ENCODE measurements at regions not wholly inside any gene's neighbourhood (a gene's known extent, or its start where the extent isn't known, plus 50 kb on each side); places are given as distances from the start of the nearest gene placed in this dataset.
"Not testable (repeated sequence)": the region's sequence is repeated elsewhere in the genome, so short reads cannot be mapped to it uniquely, and the experiment has no call there.

DNA sequence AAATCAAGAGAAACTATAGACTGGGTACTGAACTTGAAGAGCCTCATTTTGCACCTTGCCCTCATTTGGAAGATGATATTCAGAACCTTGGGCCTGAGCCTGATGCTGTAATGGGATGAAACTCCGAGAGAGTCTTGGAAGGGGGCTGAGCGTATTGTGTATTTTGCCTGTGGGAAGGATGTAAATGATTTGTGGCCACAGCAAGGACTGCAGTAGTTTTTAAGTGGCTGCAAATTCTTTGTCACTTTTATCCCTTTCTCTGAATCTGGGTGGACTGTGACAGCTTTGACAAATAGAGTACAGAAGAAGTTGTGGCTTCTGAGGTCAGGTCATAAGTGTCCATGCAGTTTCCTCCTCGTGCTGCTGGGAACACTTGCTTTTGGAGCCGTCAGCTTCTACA is 221.2 kb downstream of the ADRA2A start:
- in situ Hi-C loops (cut with MboI; ENCODE audit: low sequenced_read_pairs, unreplicated experiment) = no loop called here
- TF ChIP-seq, protein P1, sequence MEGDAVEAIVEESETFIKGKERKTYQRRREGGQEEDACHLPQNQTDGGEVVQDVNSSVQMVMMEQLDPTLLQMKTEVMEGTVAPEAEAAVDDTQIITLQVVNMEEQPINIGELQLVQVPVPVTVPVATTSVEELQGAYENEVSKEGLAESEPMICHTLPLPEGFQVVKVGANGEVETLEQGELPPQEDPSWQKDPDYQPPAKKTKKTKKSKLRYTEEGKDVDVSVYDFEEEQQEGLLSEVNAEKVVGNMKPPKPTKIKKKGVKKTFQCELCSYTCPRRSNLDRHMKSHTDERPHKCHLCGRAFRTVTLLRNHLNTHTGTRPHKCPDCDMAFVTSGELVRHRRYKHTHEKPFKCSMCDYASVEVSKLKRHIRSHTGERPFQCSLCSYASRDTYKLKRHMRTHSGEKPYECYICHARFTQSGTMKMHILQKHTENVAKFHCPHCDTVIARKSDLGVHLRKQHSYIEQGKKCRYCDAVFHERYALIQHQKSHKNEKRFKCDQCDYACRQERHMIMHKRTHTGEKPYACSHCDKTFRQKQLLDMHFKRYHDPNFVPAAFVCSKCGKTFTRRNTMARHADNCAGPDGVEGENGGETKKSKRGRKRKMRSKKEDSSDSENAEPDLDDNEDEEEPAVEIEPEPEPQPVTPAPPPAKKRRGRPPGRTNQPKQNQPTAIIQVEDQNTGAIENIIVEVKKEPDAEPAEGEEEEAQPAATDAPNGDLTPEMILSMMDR (IDR thresholded peaks at IDR 0.05; ENCODE audit: borderline replicate concordance, control extremely low read depth, extremely low read depth, insufficient read depth, missing control alignments) = no peak
- DNase-seq (ENCODE audit: low spot score) = no peak

GRCh38 chr10:111299037-111299436 is 222.2 kb downstream of the ADRA2A start:
- in situ Hi-C loops (cut with MboI; ENCODE audit: low sequenced_read_pairs, unreplicated experiment) = no loop called here
- TF ChIP-seq, protein P1 (IDR thresholded peaks at IDR 0.05; ENCODE audit: borderline replicate concordance, control extremely low read depth, extremely low read depth, insufficient read depth, missing control alignments) = no peak
- DNase-seq (ENCODE audit: low spot score) = no peak

- DNase-seq (ENCODE audit: low spot score) = no peak
- TF ChIP-seq, protein P1 (IDR thresholded peaks at IDR 0.05; ENCODE audit: borderline replicate concordance, control extremely low read depth, extremely low read depth, insufficient read depth, missing control alignments) = no peak
- in situ Hi-C loops (cut with MboI; ENCODE audit: low sequenced_read_pairs, unreplicated experiment) = no loop called here
These were observed 227.1 kb downstream of the ADRA2A start for GRCh38 chr10:111303887-111304286.

- no peak for DNase-seq (ENCODE audit: low spot score)
- TF ChIP-seq, protein P1 (IDR thresholded peaks at IDR 0.05; ENCODE audit: borderline replicate concordance, control extremely low read depth, extremely low read depth, insufficient read depth, missing control alignments) = no peak
- in situ Hi-C loops (cut with MboI; ENCODE audit: low sequenced_read_pairs, unreplicated experiment) = no loop called here
These were observed 239.9 kb downstream of the ADRA2A start for GRCh38 chr10:111316722-111317212.

DNA sequence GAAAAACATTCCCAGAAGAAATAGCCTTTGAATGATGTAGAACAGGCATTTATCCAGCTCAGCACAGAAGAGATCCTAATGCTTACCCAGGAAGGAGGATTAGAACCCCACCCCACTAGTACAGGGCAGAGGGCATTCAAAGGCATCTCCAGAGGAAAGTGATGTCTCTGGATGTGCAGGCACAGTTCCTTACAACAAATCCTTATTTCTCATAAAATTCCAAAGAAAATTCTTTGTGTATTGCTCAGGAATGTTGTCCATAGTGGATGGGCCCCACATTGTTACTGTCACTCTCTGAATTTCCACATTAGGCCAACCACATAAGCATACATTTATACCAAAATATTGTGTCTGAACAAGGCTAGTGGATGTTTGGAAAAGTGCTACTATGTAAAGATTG is 243.0 kb downstream of the ADRA2A start:
- no peak for DNase-seq (ENCODE audit: low spot score)
- TF ChIP-seq, protein P1 (IDR thresholded peaks at IDR 0.05; ENCODE audit: borderline replicate concordance, control extremely low read depth, extremely low read depth, insufficient read depth, missing control alignments) = no peak
- in situ Hi-C loops (cut with MboI; ENCODE audit: low sequenced_read_pairs, unreplicated experiment) = no loop called here

DNA sequence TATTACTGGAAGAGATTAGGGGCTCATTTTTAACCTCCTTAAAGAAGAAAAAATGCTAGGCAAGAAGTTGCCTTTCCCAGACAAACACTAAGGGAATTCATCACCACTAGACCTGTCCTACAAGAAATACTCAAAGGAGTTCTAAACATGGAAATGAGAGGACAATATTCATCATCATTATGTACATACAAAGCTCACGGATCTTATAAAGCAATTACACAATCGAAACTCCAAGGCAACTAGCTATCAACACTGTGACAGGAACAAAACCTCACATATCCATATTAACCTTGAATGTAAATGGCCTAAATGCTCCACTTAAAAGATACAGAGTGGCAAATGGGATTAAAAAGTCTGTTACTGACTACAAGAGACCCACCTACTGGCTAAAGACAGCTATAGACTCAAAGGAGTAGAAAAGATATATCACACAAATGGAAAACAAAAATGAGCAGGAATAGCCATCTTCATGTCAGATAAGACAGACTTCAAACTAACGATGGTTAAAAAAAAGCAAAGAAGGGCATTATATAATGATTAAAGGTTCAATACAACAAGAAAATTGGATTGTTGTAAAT is 246.6 kb downstream of the ADRA2A start:
- in situ Hi-C loops (cut with MboI; ENCODE audit: low sequenced_read_pairs, unreplicated experiment) = no loop called here
- DNase-seq (ENCODE audit: low spot score) = no peak
- TF ChIP-seq, protein P1 (IDR thresholded peaks at IDR 0.05; ENCODE audit: borderline replicate concordance, control extremely low read depth, extremely low read depth, insufficient read depth, missing control alignments) = no peak

- not testable (repeated sequence) for DNase-seq (ENCODE audit: low spot score)
- in situ Hi-C loops (cut with MboI; ENCODE audit: low sequenced_read_pairs, unreplicated experiment) = loop anchor here (25.0 kb wide), 1 partner anchor 595 kb away; no protein-coding TSS in a partner anchor
These were observed 255.3 kb downstream of the ADRA2A start for GRCh38 chr10:111332174-111332573.

Data from GM13976 (cell line).